HL-60 (cell line): ENCODE measurements at regions not wholly inside any gene's neighbourhood (a gene's known extent, or its start where the extent isn't known, plus 50 kb on each side); places are given as distances from the start of the nearest gene placed in this dataset.

Experiments used
- DNase-seq, 2 experiments: peaks; one replicate each; pipeline ENCODE4 v3.0.0-alpha.2; 2010 to 2020; ENCODE audit warnings: low read depth in 1 of 2, low spot score in 1 of 2
- H3K27ac ChIP-seq: fragments of 250-450 bp; sonication (Bioruptor Pico); replicated peaks from 2 replicates; pipeline ENCODE4 v1.5.1; 2020; ENCODE audit warnings: mild to moderate bottlenecking, moderate library complexity
- H3K27me3 ChIP-seq: fragments of 250-450 bp; sonication (Bioruptor Pico); 2 replicates; pipeline ENCODE4 v1.5.1; 2021; ENCODE audit warnings: mild to moderate bottlenecking, moderate library complexity; ENCODE audit not compliant: insufficient read depth, poor library complexity, severe bottlenecking
- H3K4me3 ChIP-seq: replicated peaks from 2 replicates; pipeline ENCODE4 v1.5.1; 2011; ENCODE audit warnings: mild to moderate bottlenecking, control low read depth, low read length; ENCODE audit not compliant: insufficient read depth
- CTCF ChIP-seq: IDR thresholded peaks from one replicate; pipeline ENCODE4 v1.5.1; 2011; ENCODE audit warnings: low read length, control low read depth, inconsistent platforms; ENCODE audit not compliant: insufficient read depth
- GABPA ChIP-seq: IDR thresholded peaks from 2 replicates; pipeline ENCODE4 v1.6.1; 2012; ENCODE audit warnings: low read depth
- POLR2AphosphoS5 ChIP-seq: IDR thresholded peaks from 2 replicates; pipeline ENCODE4 v1.6.1; 2012; ENCODE audit warnings: low read depth
- REST ChIP-seq: IDR thresholded peaks from 2 replicates; pipeline ENCODE4 v1.6.1; 2012; ENCODE audit warnings: low read depth; ENCODE audit not compliant: insufficient replicate concordance
- SPI1 ChIP-seq: IDR thresholded peaks from 2 replicates; pipeline ENCODE4 v1.6.1; 2012; ENCODE audit warnings: low read depth, mild to moderate bottlenecking, borderline replicate concordance

- TF ChIP-seq GABPA (no peak), SPI1 (no peak), CTCF (no peak), REST (no peak), POLR2AphosphoS5 (no peak)
Measured at GRCh38 chr2:234825616-234826015, 126.2 kb upstream of the SH3BP4 start.

GRCh38 chr2:234823877-234824376, 127.9 kb upstream of the SH3BP4 start:
- TF ChIP-seq REST (no peak), GABPA (no peak), CTCF (no peak), SPI1 (no peak), POLR2AphosphoS5 (no peak)
- no peak overlapping the region for H3K4me3 ChIP-seq
- no peak overlapping the region for H3K27ac ChIP-seq
- no peak for DNase-seq
- H3K27me3 ChIP-seq = no peaks in the 10 kb centered on the region

More at GRCh38 chr2:234825616-234826015, 126.2 kb upstream of the SH3BP4 start:
- Histone ChIP-seq H3K27ac (no peak overlapping the region), H3K4me3 (no peak overlapping the region), H3K27me3 (no peaks in the 10 kb centered on the region)
- DNase-seq = no peak

GRCh38 chr2:234823196-234823876, 128.5 kb upstream of the SH3BP4 start:
- TF ChIP-seq CTCF (no peak), REST (no peak), SPI1 (no peak), GABPA (no peak), POLR2AphosphoS5 (no peak)
- H3K27ac ChIP-seq = no peak overlapping the region

More at GRCh38 chr2:234823196-234823876, 128.5 kb upstream of the SH3BP4 start:
- Histone ChIP-seq H3K27me3 (no peaks in the 10 kb centered on the region), H3K4me3 (no peak overlapping the region)
- no peak for DNase-seq
